ENCODE measurements at regions not wholly inside any gene's neighbourhood (a gene's known extent, or its start where the extent isn't known, plus 50 kb on each side); places are given as distances from the start of the nearest gene placed in this dataset.

GRCh38 chr2:163849756-163850435, 114.1 kb upstream of the FIGN start:
- DNase-seq (ENCODE audit: low spot score) = no peak

DNA sequence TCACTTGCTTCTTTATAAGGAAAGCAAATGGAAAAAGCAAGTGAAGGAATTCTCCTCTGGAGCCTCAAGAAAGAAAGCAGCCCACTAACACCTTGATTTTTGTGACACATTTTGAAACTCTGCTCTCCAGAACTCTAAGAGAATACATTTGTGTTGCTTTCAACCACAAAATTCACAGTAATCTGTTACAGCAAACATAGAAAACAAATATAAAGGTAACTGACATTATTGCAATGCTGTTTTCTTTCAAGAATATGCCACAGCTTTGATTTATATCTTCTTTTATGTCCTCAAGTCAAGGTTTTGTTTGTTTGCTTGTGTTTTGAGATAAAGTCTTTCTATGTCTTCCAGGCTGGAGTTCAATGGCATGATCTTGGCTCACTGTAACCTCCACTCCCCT, 103.1 kb upstream of the FIGN start:
- no peak for DNase-seq (ENCODE audit: low spot score)

GRCh38 chr2:163836167-163836566, 100.4 kb upstream of the FIGN start:
- DNase-seq (ENCODE audit: low spot score) = no peak

GRCh38 chr2:163834841-163835240, 99.0 kb upstream of the FIGN start:
- DNase-seq (ENCODE audit: low spot score) = no peak

- no peak for DNase-seq (ENCODE audit: low spot score)
Measured at GRCh38 chr2:163834221-163834620, 98.4 kb upstream of the FIGN start.

DNA sequence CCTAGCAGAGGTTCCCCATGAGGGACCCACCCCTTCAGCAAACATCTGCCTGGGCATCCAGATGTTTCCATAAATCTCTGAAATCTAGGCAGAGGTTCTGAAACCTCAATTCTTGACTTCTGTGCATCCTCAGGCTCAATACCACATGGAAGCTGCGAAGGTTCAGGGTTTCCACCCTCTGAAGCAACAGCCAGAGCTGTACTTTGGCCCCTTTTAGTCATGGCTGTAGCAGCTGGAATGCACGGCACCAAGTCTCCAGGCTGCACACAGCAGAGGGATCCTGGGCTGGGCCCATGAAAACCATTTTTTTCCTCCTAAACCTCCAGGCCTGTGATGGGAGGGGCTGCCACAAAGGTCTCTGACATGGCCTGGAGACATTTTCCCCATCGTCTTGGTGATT, 93.0 kb upstream of the FIGN start:
- no peak for DNase-seq (ENCODE audit: low spot score)

DNA sequence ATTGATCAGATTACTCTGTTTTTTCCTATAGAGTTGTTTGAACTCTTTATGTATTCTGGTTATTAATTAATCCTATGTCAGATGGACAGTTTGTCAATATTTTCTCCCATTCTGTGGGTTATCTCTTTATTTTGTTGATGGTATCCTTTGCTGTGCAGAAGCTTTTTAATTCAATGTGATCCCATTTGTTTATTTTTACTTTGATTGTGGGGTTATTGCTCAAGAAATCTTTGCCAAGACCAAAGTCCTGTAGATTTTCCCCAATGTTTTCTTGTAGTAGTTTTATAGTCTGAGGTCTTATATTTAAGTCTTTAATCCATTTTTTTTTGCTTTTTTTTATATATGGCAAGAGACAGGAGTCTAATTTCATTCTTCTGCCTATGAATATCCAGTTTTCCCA, 86.2 kb upstream of the FIGN start:
- DNase-seq (ENCODE audit: low spot score) = no peak

DNA sequence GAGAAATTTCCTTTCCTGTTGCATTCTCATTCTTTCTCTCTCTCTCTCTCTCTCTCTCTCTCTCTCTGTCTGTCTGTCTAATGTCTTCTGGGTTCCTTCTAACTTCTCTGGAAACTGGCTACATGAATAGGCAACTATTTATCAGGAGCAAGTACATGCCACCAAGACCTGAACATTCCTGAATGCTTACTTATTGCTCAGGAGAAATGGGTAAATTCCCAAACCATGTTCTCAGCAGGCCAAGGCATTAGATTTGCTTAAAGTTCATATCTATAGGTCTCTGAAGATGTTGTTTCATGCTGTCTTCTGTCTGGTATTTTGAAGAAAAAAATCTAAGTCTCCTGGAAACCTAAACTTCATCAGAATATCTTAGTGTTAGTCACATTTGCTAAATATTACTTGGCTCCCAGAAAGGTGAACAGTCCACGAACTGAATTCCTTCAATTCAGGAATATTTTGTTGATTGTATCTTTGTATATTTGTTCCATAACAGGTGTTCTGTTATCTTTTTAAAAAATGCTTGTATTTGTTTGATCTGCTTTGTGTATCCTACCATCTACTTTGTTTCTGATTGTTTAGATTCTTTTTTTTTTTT, 77.2 kb upstream of the FIGN start:
- DNase-seq (ENCODE audit: low spot score) = no peak

- no peak for DNase-seq (ENCODE audit: low spot score)
Measured at GRCh38 chr2:163808406-163808805, 72.6 kb upstream of the FIGN start.

GRCh38 chr2:163802284-163802683, 66.5 kb upstream of the FIGN start:
- no peak for DNase-seq (ENCODE audit: low spot score)

DNA sequence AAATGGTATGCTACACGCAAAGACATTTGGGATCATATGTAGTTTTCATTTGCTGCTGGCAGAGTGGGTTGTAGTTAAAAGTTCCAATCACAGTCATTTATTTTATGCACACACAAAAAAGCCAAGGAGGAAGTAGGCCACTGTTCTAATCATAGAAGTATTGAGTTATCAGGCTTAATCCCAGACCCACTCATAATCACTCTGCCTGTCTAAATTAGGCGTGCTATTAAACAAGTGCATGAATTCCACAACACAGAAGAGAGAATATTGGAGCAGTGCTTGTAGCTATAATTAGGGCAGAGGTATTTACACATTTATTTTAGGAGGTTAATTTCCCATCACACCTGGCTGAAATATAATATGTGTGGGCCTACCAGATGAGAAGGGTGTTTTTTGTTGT, 65.7 kb upstream of the FIGN start:
- no peak for DNase-seq (ENCODE audit: low spot score)

DNA sequence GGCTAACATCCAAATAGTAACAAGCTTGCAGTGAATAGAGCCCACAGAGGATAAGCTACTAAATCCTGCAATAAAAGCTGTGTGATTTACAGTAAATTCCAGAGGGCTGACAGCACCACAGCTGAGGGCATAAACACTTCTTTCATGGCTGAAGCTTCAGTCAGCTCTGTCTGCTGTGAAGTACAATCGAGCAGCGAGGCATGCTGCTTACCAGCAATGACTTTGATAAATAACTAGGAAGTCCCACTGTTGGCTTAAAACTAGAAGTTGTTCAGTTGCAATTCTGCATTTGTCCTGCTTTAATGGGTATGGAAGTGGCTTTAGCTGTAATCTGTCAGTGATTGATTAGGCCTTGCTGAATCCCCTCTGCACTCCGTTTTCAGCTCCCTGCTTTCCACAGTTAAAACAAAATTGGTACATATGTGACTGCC, 65.2 kb upstream of the FIGN start:
- DNase-seq (ENCODE audit: low spot score) = no peak

DNA sequence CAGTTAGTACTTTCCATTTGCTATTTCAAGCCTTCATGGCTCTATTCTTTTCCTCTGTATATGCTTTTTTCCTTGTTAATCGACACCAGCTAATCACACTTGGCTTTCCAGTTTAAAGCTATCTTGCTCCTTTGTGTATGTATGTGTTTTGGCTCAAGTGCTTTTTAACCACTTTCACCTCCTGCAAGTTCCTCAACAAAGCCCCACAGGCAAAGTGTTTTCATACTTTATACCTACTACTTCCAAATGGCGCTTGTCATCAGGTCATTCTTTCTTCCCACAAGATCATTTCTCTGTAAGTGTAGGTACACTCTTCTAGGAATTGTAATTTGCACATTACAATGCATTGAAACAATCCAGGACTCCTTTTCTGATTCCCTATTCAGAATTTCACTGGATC, 64.0 kb upstream of the FIGN start:
- DNase-seq (ENCODE audit: low spot score) = no peak

DNA sequence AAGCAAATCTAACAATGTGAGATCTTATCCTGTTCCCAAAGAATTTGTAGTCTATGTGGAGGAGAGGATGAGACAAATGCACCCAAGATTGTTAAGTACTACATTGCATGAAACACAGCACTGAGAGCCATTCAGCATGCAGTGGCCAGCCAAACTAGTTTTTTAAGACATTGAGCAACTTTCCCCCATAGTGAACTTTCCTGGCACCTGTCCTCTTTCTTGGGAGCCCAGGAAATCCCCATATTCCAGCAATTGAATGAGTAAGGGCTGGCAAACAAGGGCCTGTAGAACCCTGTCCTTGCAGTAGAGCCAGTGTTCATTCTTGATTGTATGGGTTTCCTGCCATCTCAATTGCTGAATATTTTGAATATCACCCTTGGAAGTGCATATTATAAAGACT, 58.8 kb upstream of the FIGN start:
- DNase-seq (ENCODE audit: low spot score) = no peak

Data from mucosa of gallbladder (tissue), 1 donor.